K562 (cell line): ENCODE measurements at regions not wholly inside any gene's neighbourhood (a gene's known extent, or its start where the extent isn't known, plus 50 kb on each side); places are given as distances from the start of the nearest gene placed in this dataset.
A peak's percentile ranks its signal among the peaks of the same experiment; 100 is the strongest.

ENCODE experiments used
- CREBBP ChIP-seq: IDR thresholded peaks from one replicate; pipeline ENCODE4 v1.6.1; 2012; ENCODE audit warnings: low read depth, mild to moderate bottlenecking, control low read depth, inconsistent platforms, low read length
- GTF2F1 ChIP-seq: IDR thresholded peaks from 2 replicates; pipeline ENCODE4 v1.6.1; 2011; ENCODE audit warnings: low read depth, low read length, improper control_type of control experiment
- HNRNPK ChIP-seq: fragments of 200-400 bp; formaldehyde crosslinking; IDR thresholded peaks from one replicate; pipeline ENCODE4 v1.6.1; 2018; ENCODE audit warnings: mild to moderate bottlenecking, low read depth, low read length; ENCODE audit not compliant: poor library complexity, severe bottlenecking
- HNRNPLL ChIP-seq: fragments of 200-400 bp; formaldehyde crosslinking; IDR thresholded peaks from 2 replicates; pipeline ENCODE4 v1.6.1; 2017; ENCODE audit warnings: low read length, low read depth, mild to moderate bottlenecking; ENCODE audit not compliant: poor library complexity, severe bottlenecking
- HNRNPUL1 ChIP-seq: fragments of 200-400 bp; formaldehyde crosslinking; IDR thresholded peaks from 2 replicates; pipeline ENCODE4 v1.6.1; 2017; ENCODE audit warnings: low read length
- MTA2 ChIP-seq: fragments of 450-650 bp; IDR thresholded peaks from 2 replicates; pipeline ENCODE4 v1.6.1; 2016; ENCODE audit warnings: low read depth
- NCOA1 ChIP-seq: fragments of 450-650 bp; IDR thresholded peaks from 2 replicates; pipeline ENCODE4 v1.6.1; 2016; ENCODE audit warnings: low read depth
- NELFE ChIP-seq: IDR thresholded peaks from 2 replicates; pipeline ENCODE4 v1.6.1; 2011; ENCODE audit warnings: mild to moderate bottlenecking; ENCODE audit not compliant: insufficient read depth, insufficient read length
- SAFB2 ChIP-seq: fragments of 200-400 bp; formaldehyde crosslinking; IDR thresholded peaks from 2 replicates; pipeline ENCODE4 v1.6.1; 2018; ENCODE audit warnings: borderline replicate concordance, low read length, low read depth, moderate library complexity; ENCODE audit not compliant: severe bottlenecking
- THRAP3 ChIP-seq: fragments of 450-650 bp; IDR thresholded peaks from 2 replicates; pipeline ENCODE4 v1.6.1; 2016; ENCODE audit warnings: mild to moderate bottlenecking, inconsistent platforms, borderline replicate concordance
- USF2 ChIP-seq: sonication (generic); formaldehyde crosslinking; IDR thresholded peaks from 2 replicates; pipeline ENCODE4 v1.5.0; 2020; ENCODE audit warnings: missing genetic modification reagents
- ZFX ChIP-seq: sonication (generic); formaldehyde crosslinking; IDR thresholded peaks from 2 replicates; pipeline ENCODE4 v1.8.0; 2022; ENCODE audit warnings: mild to moderate bottlenecking, missing genetic modification reagents, moderate library complexity
- ZNF3 ChIP-seq: fragments of 250-450 bp; sonication (Bioruptor Pico); IDR thresholded peaks from 2 replicates; pipeline ENCODE4 v1.5.0; 2021; ENCODE audit warnings: mild to moderate bottlenecking, moderate library complexity
- ZNF407 ChIP-seq: fragments of 450-650 bp; IDR thresholded peaks from 2 replicates; pipeline ENCODE4 v1.6.1; 2016; ENCODE audit warnings: low read depth
- ZNF764 ChIP-seq: fragments of 250-450 bp; sonication (Bioruptor Pico); IDR thresholded peaks from 2 replicates; pipeline ENCODE4 v1.4.0; 2020; ENCODE audit warnings: low read depth, mild to moderate bottlenecking, moderate library complexity

GRCh38 chr3:72270072-72270681 lies 485.2 kb upstream of the PROK2 start (continued):
- TF ChIP-seq ZFX (CRISPR knock-in tag) (no peak), GTF2F1 (no peak), ZNF407 (no peak), NCOA1 (peak; percentile 74), NELFE (no peak), ZNF3 (CRISPR knock-in tag) (no peak), ZNF764 (no peak), HNRNPUL1 (no peak), THRAP3 (no peak), CREBBP (no peak), USF2 (CRISPR knock-in tag) (no peak), MTA2 (no peak), SAFB2 (no peak), HNRNPLL (no peak), HNRNPK (no peak)
